Gastrocnemius medialis (tissue), 4 donors: ENCODE measurements at regions not wholly inside any gene's neighbourhood (a gene's known extent, or its start where the extent isn't known, plus 50 kb on each side); places are given as distances from the start of the nearest gene placed in this dataset.

Experiments used
- POLR2A ChIP-seq, 2 donors: fragments of 450-650 bp; IDR thresholded peaks; one replicate each; pipeline ENCODE4 v1.6.1; 2017; ENCODE audit warnings: antibody characterized with exemption in 2 of 2, mild to moderate bottlenecking in 2 of 2, moderate library complexity in 2 of 2
- TF ChIP-seq, protein P1 (sequence below), 5 experiments: fragments of 450-650 bp in 3 of 5; fragments of 200-600 bp in 2 of 5; sonication (generic) in 2 of 5; IDR thresholded peaks in 4 of 5; conservative IDR thresholded peaks in 1 of 5; 1 replicate in 4 of 5; 2 replicates in 1 of 5; pipeline ENCODE4 v1.5.1; 2016 to 2019; ENCODE audit warnings: antibody characterized with exemption in 5 of 5, mild to moderate bottlenecking in 3 of 5, moderate library complexity in 3 of 5

DNA sequence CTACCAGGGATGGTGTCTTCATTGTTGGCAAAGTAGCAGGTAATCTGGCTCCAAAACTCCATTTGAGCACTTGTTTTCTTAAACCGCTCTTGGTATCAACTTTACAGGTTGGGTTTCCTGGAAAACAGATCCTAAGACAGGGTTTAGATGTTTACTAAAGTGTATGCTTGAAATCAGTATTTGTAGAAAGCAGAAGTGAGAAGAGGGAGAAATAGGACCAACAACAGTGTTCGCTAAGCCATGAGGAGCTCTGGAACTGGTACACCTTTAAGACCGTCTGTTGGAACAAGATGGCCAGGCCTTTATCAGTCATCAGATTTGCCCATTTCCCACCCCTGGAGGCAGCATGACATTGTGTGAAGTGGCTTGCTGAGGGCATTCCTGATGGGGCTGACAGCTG lies 171.0 kb upstream of the COL8A1 start:
- TF ChIP-seq, protein P1, sequence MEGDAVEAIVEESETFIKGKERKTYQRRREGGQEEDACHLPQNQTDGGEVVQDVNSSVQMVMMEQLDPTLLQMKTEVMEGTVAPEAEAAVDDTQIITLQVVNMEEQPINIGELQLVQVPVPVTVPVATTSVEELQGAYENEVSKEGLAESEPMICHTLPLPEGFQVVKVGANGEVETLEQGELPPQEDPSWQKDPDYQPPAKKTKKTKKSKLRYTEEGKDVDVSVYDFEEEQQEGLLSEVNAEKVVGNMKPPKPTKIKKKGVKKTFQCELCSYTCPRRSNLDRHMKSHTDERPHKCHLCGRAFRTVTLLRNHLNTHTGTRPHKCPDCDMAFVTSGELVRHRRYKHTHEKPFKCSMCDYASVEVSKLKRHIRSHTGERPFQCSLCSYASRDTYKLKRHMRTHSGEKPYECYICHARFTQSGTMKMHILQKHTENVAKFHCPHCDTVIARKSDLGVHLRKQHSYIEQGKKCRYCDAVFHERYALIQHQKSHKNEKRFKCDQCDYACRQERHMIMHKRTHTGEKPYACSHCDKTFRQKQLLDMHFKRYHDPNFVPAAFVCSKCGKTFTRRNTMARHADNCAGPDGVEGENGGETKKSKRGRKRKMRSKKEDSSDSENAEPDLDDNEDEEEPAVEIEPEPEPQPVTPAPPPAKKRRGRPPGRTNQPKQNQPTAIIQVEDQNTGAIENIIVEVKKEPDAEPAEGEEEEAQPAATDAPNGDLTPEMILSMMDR (IDR thresholded peaks at IDR 0.05 in 4 of 5, conservative IDR thresholded peaks at IDR 0.05 in 1 of 5): no peak
- TF ChIP-seq POLR2A (IDR thresholded peaks at IDR 0.05): no peak
